ENCODE measurements at regions not wholly inside any gene's neighbourhood (a gene's known extent, or its start where the extent isn't known, plus 50 kb on each side); places are given as distances from the start of the nearest gene placed in this dataset.

- no peak for DNase-seq
Measured at GRCh38 chr9:14399756-14400657, 86.1 kb upstream of the NFIB start.

GRCh38 chr9:14398473-14398872 lies 84.5 kb upstream of the NFIB start:
- DNase-seq, result peak in 3 of 58 donors; percentile 4 to 15 (median 12)

GRCh38 chr9:14396171-14396570 lies 82.2 kb upstream of the NFIB start:
- DNase-seq, result peak in 31 of 58 donors; percentile 4 to 78 (median 29)

GRCh38 chr9:14395317-14396082 lies 81.6 kb upstream of the NFIB start:
- peak in 52 of 58 donors; percentile 8 to 89 (median 69) for DNase-seq

- DNase-seq, result no peak
Measured at GRCh38 chr9:14393418-14393817, 79.5 kb upstream of the NFIB start.

GRCh38 chr9:14391620-14392019 lies 77.7 kb upstream of the NFIB start:
- DNase-seq, result peak in 1 of 58 donors; percentile 1

- no peak for DNase-seq
Measured at GRCh38 chr9:14389657-14390056, 75.7 kb upstream of the NFIB start.

- DNase-seq, result no peak
Measured at GRCh38 chr9:14389146-14389545, 75.2 kb upstream of the NFIB start.

- peak in 1 of 58 donors; percentile 2 for DNase-seq
Measured at GRCh38 chr9:14383773-14384172, 69.8 kb upstream of the NFIB start.

GRCh38 chr9:14383294-14383693 lies 69.4 kb upstream of the NFIB start:
- peak in 5 of 58 donors; percentile 1 to 10 (median 7) for DNase-seq

GRCh38 chr9:14380061-14380836 lies 66.3 kb upstream of the NFIB start:
- DNase-seq, result no peak

- DNase-seq, result no peak
Measured at GRCh38 chr9:14379280-14379679, 65.3 kb upstream of the NFIB start.

GRCh38 chr9:14373706-14374105 lies 59.8 kb upstream of the NFIB start:
- DNase-seq, result no peak

- DNase-seq, result no peak
Measured at GRCh38 chr9:14373336-14373666, 59.4 kb upstream of the NFIB start.

GRCh38 chr9:14372437-14373335 lies 58.7 kb upstream of the NFIB start:
- DNase-seq, result peak in 1 of 58 donors; percentile 13

GRCh38 chr9:14369011-14369410 lies 55.1 kb upstream of the NFIB start:
- no peak for DNase-seq

- DNase-seq, result peak in 1 of 58 donors; percentile 23
Measured at GRCh38 chr9:14366076-14366475, 52.1 kb upstream of the NFIB start.

GRCh38 chr9:14365670-14366069 lies 51.7 kb upstream of the NFIB start:
- no peak for DNase-seq
